SK-N-MC (cell line): ENCODE measurements at regions not wholly inside any gene's neighbourhood (a gene's known extent, or its start where the extent isn't known, plus 50 kb on each side); places are given as distances from the start of the nearest gene placed in this dataset.
"Not testable (repeated sequence)": the region's sequence is repeated elsewhere in the genome, so short reads cannot be mapped to it uniquely, and the experiment has no call there.

Experiments
- DNase-seq: peaks from one replicate; pipeline ENCODE4 v3.0.0-alpha.2; 2011; ENCODE audit warnings: low read depth, low spot score
- H3K27ac ChIP-seq: fragments of 200-600 bp; sonication (generic); 2 replicates; pipeline ENCODE4 v1.5.1; 2016; ENCODE audit warnings: mixed run types
- H3K36me3 ChIP-seq: fragments of 200-600 bp; sonication (generic); 2 replicates; pipeline ENCODE4 v1.6.1; 2017; ENCODE audit warnings: antibody characterized with exemption, low read length, mixed read lengths; ENCODE audit not compliant: insufficient read depth
- H3K4me3 ChIP-seq: fragments of 200-600 bp; sonication (generic); 2 replicates; pipeline ENCODE4 v1.5.1; 2016
- H3K9ac ChIP-seq: fragments of 200-600 bp; sonication (generic); 2 replicates; pipeline ENCODE4 v1.8.0; 2017; ENCODE audit warnings: mixed run types, mixed read lengths; ENCODE audit not compliant: insufficient read length
- H3K9me3 ChIP-seq: fragments of 200-600 bp; sonication (generic); 2 replicates; pipeline ENCODE4 v1.6.1; 2017; ENCODE audit warnings: low read depth, mild to moderate bottlenecking, antibody characterized with exemption, low read length, moderate library complexity, mixed read lengths
- EZH2 ChIP-seq: fragments of 200-600 bp; sonication (generic); IDR thresholded peaks from one replicate; pipeline ENCODE4 v1.6.1; 2017; ENCODE audit warnings: antibody characterized with exemption
- FOXP2 ChIP-seq: optimal IDR thresholded peaks from 2 replicates; pipeline ENCODE3; 2011; ENCODE audit warnings: mild to moderate bottlenecking, moderate library complexity; ENCODE audit not compliant: insufficient read depth; ENCODE audit errors: extremely low read length, control extremely low read depth
- POLR2AphosphoS5 ChIP-seq: IDR thresholded peaks from 2 replicates; pipeline ENCODE4 v1.6.1; 2012; ENCODE audit warnings: mild to moderate bottlenecking, low read depth, low read length, borderline replicate concordance

DNA sequence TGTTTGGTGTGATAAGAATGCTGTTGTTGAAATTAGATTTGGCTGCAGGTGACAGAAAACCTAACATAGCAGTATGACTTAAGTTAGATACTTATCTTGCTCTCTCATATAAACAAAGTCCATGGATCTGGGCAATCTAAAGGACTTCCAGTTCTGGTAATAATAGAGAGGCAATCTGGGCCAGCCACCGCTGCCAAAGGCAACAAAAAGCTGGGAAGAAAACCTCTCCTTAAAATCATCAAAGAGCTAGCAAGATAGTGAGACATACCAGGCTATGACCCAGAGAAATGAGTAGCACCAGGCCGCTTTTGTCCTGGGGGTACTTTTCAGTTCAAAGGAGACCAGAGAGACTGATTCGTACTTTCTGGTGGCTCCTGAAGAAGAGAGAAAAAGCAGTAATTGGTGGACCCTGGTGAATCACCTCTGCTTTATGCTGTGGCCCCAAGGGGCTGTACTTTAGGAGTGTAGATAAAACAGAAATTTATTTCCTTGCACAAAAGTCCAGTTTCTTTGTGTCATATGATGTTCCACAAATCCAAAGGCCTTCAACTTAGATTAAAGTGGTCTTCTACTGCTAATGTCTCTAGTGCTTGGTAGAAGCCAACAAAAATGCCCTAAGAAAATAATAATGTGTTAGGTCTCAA is 125.4 kb downstream of the TBX19 start:
- DNase-seq: no peak
- Histone ChIP-seq H3K9me3 (no peaks in the 10 kb centered on the region), H3K27ac (no peak overlapping the region), H3K36me3 (no peaks in the 10 kb centered on the region), H3K4me3 (no peak overlapping the region), H3K9ac (no peak overlapping the region)
- TF ChIP-seq POLR2AphosphoS5 (no peak), FOXP2 (no peak), EZH2 (no peak)

DNA sequence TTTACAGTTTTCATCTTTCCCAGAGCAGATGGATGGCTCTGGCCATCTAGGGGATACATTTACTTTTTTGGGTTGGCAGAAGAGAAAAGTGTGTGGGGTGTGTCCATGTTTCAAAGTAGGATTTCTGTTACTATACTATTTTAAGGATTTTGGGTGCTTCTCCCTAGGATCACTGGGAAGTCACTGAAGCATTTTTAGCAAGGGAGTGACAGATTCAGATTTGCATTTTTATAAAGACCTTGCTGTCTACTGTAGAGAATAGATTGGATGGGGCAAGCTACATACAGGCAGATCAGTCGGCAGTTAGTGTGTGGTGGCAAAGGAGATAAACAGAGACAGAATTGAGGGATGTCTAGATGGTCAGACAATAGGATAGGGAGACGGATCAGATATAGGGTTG is 122.5 kb downstream of the TBX19 start:
- TF ChIP-seq EZH2: no peak
- no peak for TF ChIP-seq FOXP2
- no peak for TF ChIP-seq POLR2AphosphoS5

DNA sequence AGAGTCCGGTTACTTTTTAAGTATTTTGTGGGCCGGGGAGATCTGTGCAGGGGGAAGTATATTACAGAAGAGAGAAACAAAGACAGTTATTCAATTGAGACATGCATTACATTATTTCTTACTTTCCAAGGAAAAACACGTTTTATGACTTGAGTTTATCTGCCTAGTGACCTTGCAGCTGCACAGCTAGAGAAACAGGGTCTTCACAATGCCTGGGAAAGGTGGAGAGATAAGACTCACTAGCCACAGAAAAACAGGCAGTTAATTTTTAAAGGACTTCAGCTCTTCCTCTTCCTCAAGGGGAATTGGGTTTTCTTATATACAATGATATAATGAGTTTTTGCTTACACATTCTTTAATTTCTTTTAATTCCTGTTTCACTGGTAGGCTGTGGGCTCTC is 121.8 kb downstream of the TBX19 start:
- not testable (repeated sequence) for H3K27ac ChIP-seq, H3K36me3 ChIP-seq, DNase-seq, H3K9ac ChIP-seq, H3K9me3 ChIP-seq, H3K4me3 ChIP-seq

More for the DNA sequence above, 122.5 kb downstream of the TBX19 start:
- no peaks in the 10 kb centered on the region for H3K36me3 ChIP-seq
- H3K9ac ChIP-seq: no peak overlapping the region
- no peak overlapping the region for H3K27ac ChIP-seq
- H3K9me3 ChIP-seq: no peaks in the 10 kb centered on the region
- no peak overlapping the region for H3K4me3 ChIP-seq
- no peak for DNase-seq

DNA sequence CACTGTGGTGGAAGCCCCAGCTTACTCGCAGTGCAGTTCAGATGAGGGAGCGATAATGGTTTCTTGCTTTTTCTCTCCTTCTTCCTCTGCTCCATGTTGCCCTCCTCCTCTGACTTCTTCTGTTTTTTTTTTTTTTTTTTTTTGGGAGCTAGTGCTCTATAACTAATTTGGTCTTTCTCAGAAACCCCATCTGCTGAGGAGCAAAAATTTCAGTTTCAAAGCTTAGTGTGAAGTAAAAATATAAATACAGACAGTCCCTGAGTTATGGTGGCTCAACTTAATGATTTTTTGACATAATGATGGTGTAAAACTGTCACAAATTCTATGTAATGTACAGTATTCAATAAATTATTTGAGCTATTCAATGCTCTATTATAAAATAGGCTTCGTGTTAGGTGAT is 120.7 kb downstream of the TBX19 start:
- Histone ChIP-seq H3K9me3 (no peaks in the 10 kb centered on the region), H3K9ac (no peak overlapping the region), H3K4me3 (no peak overlapping the region), H3K27ac (no peak overlapping the region), H3K36me3 (no peaks in the 10 kb centered on the region)
- no peak for DNase-seq
- TF ChIP-seq EZH2 (no peak), FOXP2 (no peak), POLR2AphosphoS5 (no peak)

DNA sequence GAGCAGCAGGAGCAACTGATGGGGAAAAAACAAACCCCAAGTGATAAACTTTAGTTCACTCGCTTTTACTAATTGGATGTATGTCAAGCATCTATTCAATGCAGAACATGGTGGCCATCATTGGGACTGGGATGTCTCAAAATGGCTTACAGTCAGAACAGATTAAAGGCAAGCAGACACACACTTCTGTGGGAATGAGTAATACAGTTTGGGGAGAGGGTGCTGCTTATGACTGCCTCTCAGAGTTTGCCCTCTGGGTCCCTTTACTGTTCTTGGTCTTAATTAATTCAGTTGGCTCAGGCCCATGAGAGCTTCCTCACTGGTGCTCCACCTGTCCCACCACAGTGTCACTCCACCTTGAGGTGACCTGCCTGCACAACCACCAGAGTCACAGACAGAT is 119.5 kb downstream of the TBX19 start:
- TF ChIP-seq EZH2: no peak
- no peak for TF ChIP-seq POLR2AphosphoS5
- no peak for TF ChIP-seq FOXP2
- no peaks in the 10 kb centered on the region for H3K9me3 ChIP-seq
- no peak overlapping the region for H3K4me3 ChIP-seq
- H3K27ac ChIP-seq: no peak overlapping the region
- no peak for DNase-seq
- H3K9ac ChIP-seq: no peak overlapping the region
- no peaks in the 10 kb centered on the region for H3K36me3 ChIP-seq

DNA sequence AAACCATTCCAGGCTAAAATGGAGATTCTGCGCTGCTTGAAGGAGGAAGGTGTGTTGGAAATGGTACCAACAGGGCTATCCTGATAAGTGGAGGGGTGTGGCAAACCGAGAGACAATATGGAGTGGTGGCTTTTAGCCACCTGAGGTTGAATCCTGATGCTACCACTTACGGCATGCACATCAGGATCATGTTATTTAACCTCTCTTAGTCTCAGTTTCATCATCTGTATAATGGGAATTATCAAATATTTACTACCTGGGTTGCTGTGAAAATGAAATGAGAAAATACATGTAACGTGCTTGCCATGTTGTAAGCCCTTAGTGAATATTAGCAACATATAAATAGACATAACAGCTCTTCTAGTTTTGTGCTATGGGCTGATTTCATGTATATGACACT is 117.1 kb downstream of the TBX19 start:
- Histone ChIP-seq H3K9me3 (no peaks in the 10 kb centered on the region), H3K4me3 (no peak overlapping the region), H3K36me3 (no peaks in the 10 kb centered on the region), H3K9ac (no peak overlapping the region), H3K27ac (no peak overlapping the region)
- TF ChIP-seq FOXP2: no peak
- no peak for TF ChIP-seq EZH2
- TF ChIP-seq POLR2AphosphoS5: no peak
- DNase-seq: no peak

DNA sequence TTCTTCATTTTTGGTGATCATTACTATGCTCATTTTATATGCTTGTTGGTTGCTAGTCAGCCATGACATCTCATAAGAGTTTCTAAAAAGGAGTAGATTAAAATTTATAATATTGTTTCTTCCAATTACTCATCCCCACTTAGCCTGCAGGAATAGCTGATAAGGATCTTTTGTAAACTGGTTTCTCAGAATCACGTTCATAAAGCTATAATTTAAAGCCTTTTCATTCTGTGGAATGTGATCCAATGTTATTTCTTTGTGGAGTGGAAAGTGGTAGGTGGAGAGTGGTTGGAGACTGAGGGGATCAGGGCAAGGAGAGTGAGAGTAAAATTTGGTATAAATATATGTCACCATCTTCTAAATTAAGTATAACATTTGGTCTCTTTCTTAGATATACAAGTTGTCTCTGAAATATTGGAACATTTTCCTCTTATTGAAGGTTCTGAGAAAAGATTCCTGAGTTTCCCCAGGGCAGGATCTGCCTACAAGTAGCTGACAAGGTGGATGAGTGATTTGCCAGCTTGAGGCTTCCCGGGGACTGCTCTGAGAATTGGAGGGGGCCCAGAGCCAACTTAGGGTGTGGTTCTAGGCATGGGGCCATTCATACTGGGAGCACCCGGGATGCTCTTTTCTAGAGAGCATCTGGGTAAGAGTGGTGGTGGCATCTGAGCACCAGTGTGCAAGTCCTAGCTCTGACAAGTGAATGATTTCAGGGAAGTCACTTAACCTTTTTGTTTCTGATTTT is 116.4 kb downstream of the TBX19 start:
- no peak for DNase-seq
- H3K9me3 ChIP-seq: no peaks in the 10 kb centered on the region
- H3K9ac ChIP-seq: no peak overlapping the region
- no peak overlapping the region for H3K27ac ChIP-seq
- no peaks in the 10 kb centered on the region for H3K36me3 ChIP-seq
- TF ChIP-seq FOXP2 (no peak), POLR2AphosphoS5 (no peak), EZH2 (no peak)
- H3K4me3 ChIP-seq: no peak overlapping the region

DNA sequence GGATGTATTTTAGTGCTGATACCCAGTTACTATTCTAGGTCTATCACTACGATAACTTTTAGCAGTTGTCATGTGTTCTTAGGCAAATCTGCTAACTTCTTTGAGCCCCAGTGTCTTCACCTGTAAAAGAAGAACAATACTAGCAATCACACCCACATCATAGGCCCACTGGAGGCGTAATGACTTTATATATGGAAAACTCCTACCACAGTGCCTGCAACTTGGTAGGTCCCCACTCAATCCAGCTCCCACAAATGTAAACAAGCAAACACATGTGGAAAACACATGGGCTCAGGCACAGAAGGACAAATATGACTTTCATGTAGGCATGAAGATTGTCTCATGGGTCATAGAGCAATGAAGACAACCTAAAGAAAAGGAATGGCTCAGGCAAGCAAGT is 115.8 kb downstream of the TBX19 start:
- H3K27ac ChIP-seq: no peak overlapping the region
- TF ChIP-seq EZH2: no peak
- no peak for TF ChIP-seq FOXP2
- no peak for TF ChIP-seq POLR2AphosphoS5
- no peak for DNase-seq

DNA sequence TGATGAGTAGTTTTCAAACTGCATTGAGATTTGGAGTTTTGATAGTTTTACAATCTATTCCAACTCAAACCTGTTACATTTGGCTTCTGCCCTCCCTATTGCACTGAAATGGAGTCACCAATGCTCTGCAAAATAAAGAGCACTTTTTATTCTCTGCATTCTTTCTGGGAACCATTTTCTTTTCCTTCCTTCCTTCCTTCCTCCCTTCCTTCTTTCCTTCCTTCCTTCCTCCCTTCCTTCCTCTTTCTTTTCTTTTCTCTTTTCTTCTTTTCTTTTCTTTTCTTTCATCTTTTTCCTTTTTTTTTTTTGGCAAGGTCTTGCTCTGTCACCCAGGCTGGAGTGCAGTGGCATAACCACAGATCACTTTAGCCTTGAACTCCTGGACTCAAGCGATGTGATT is 114.2 kb downstream of the TBX19 start:
- TF ChIP-seq POLR2AphosphoS5 (no peak), EZH2 (no peak), FOXP2 (no peak)
- Histone ChIP-seq H3K36me3 (no peaks in the 10 kb centered on the region), H3K9ac (no peak overlapping the region), H3K9me3 (no peaks in the 10 kb centered on the region), H3K27ac (no peak overlapping the region), H3K4me3 (no peak overlapping the region)
- DNase-seq: no peak

More for the DNA sequence above, 115.8 kb downstream of the TBX19 start:
- Histone ChIP-seq H3K9me3 (no peaks in the 10 kb centered on the region), H3K9ac (no peak overlapping the region), H3K36me3 (no peaks in the 10 kb centered on the region), H3K4me3 (no peak overlapping the region)
